SK-N-SH (cell line): ENCODE measurements at regions not wholly inside any gene's neighbourhood (a gene's known extent, or its start where the extent isn't known, plus 50 kb on each side); places are given as distances from the start of the nearest gene placed in this dataset.

ENCODE experiments used
- CTCF ChIA-PET: fragments of 300-600, 350-600 bp; formaldehyde crosslinking; extraction: SDS; loops from one replicate; lab custom pipeline; 2021; lab: Yijun Ruan, JAX
- POLR2A ChIA-PET: fragments of 350-600 bp; sonication (Branson Sonifier 250); formaldehyde crosslinking; extraction: SDS; loops from one replicate; lab custom pipeline; 2020; ENCODE audit warnings: antibody characterized with exemption, inconsistent platforms; lab: Yijun Ruan, JAX
- DNase-seq: peaks from one replicate; pipeline ENCODE4 v3.0.0; 2012
- H2AFZ ChIP-seq: fragments of 200-600 bp; sonication (generic); 2 replicates; pipeline ENCODE4 v1.8.1; 2016; ENCODE audit warnings: antibody characterized with exemption, mild to moderate bottlenecking, low read depth
- H3F3A ChIP-seq: fragments of 200-600 bp; sonication (generic); replicated peaks from 2 replicates; pipeline ENCODE3; 2016; ENCODE audit warnings: antibody characterized with exemption, mild to moderate bottlenecking; ENCODE audit not compliant: insufficient read depth
- H3K27ac ChIP-seq, 2 experiments: fragments of 200-500 bp in 1 of 2; fragments of 200-600 bp in 1 of 2; sonication (Bioruptor generic) in 1 of 2; sonication (generic), shearing (Covaris generic) in 1 of 2; 2 replicates each; pipeline versions ENCODE4 v1.5.1 to v1.6.1; 2014 to 2016; ENCODE audit warnings: low read depth in 2 of 2, inconsistent platforms in 1 of 2, low read length in 1 of 2, mild to moderate bottlenecking in 1 of 2, mixed read lengths in 1 of 2
- H3K27me3 ChIP-seq: fragments of 200-600 bp; sonication (generic), shearing (Covaris generic); 2 replicates; pipeline ENCODE4 v1.6.1; 2016; ENCODE audit warnings: mixed run types; ENCODE audit not compliant: insufficient read depth
- H3K36me3 ChIP-seq, 2 experiments: fragments of 200-500 bp in 1 of 2; fragments of 200-600 bp in 1 of 2; sonication (Bioruptor generic) in 1 of 2; sonication (generic) in 1 of 2; replicated peaks in 1 of 2; 2 replicates each; pipeline versions ENCODE3 to v1.5.1; 2014 to 2016; ENCODE audit warnings: low read length in 1 of 2, mild to moderate bottlenecking in 1 of 2; ENCODE audit not compliant: insufficient read depth in 2 of 2, control insufficient read depth in 1 of 2
- H3K4me1 ChIP-seq, 2 experiments: fragments of 200-500 bp in 1 of 2; fragments of 200-600 bp in 1 of 2; sonication (Bioruptor generic) in 1 of 2; sonication (generic), shearing (Covaris generic) in 1 of 2; 2 replicates each; pipeline versions ENCODE4 v1.5.1 to v1.6.1; 2014 to 2016; ENCODE audit warnings: low read depth in 1 of 2, low read length in 1 of 2, mixed run types in 1 of 2; ENCODE audit not compliant: insufficient read depth in 2 of 2, control insufficient read depth in 1 of 2
- H3K4me2 ChIP-seq: fragments of 200-600 bp; sonication (generic), shearing (Covaris generic); 2 replicates; pipeline ENCODE4 v1.6.1; 2017; ENCODE audit warnings: mixed run types
- H3K4me3 ChIP-seq, 2 experiments: fragments of 200-500 bp in 1 of 2; fragments of 200-600 bp in 1 of 2; sonication (Bioruptor generic) in 1 of 2; sonication (generic), shearing (Covaris generic) in 1 of 2; 2 replicates each; pipeline versions ENCODE4 v1.5.1 to v1.8.1; 2014 to 2016; ENCODE audit warnings: low read depth in 2 of 2, inconsistent platforms in 1 of 2, low read length in 1 of 2, mild to moderate bottlenecking in 1 of 2, mixed read lengths in 1 of 2, moderate library complexity in 1 of 2
- H3K79me2 ChIP-seq: fragments of 200-600 bp; sonication (generic); 2 replicates; pipeline ENCODE4 v1.8.1; 2017; ENCODE audit warnings: mild to moderate bottlenecking; ENCODE audit not compliant: insufficient read depth
- H3K9ac ChIP-seq: fragments of 200-600 bp; sonication (generic); 2 replicates; pipeline ENCODE4 v1.6.1; 2017; ENCODE audit warnings: mixed run types
- H3K9me2 ChIP-seq: fragments of 200-600 bp; sonication (generic); 2 replicates; pipeline ENCODE4 v1.6.1; 2017; ENCODE audit warnings: mixed run types
- H3K9me3 ChIP-seq: fragments of 200-600 bp; sonication (generic); 2 replicates; pipeline ENCODE4 v1.6.1; 2017; ENCODE audit warnings: mixed run types, mild to moderate bottlenecking, moderate library complexity
- H4K20me1 ChIP-seq: fragments of 200-600 bp; sonication (generic); 2 replicates; pipeline ENCODE4 v1.6.1; 2017; ENCODE audit warnings: mild to moderate bottlenecking, mixed run types; ENCODE audit not compliant: insufficient read depth
- CHD2 ChIP-seq: fragments of 150-350 bp; IDR thresholded peaks from 2 replicates; pipeline ENCODE4 v1.6.1; 2018; ENCODE audit warnings: low read length; ENCODE audit not compliant: partially characterized antibody
- CTCF ChIP-seq: fragments of 200-600 bp; sonication (generic); IDR thresholded peaks from 2 replicates; pipeline ENCODE4 v1.6.1; 2017; ENCODE audit warnings: antibody characterized with exemption, mild to moderate bottlenecking, moderate library complexity
- EZH2phosphoT487 ChIP-seq: fragments of 200-600 bp; sonication (generic); IDR thresholded peaks from 2 replicates; pipeline ENCODE4 v1.6.1; 2017; ENCODE audit warnings: low read depth, mixed run types, mild to moderate bottlenecking, antibody characterized with exemption, moderate library complexity, borderline replicate concordance
- MXI1 ChIP-seq: IDR thresholded peaks from 2 replicates; pipeline ENCODE4 v1.6.1; 2012; ENCODE audit warnings: mild to moderate bottlenecking, low read depth, low read length, improper control_type of control experiment
- POLR2AphosphoS5 ChIP-seq: IDR thresholded peaks from 2 replicates; pipeline ENCODE4 v1.6.1; 2012; ENCODE audit warnings: low read depth, low read length
- RCOR1 ChIP-seq: fragments of 150-350 bp; IDR thresholded peaks from 2 replicates; pipeline ENCODE4 v1.6.1; 2017; ENCODE audit warnings: antibody characterized with exemption, low read length
- RXRA ChIP-seq: IDR thresholded peaks from 2 replicates; pipeline ENCODE4 v1.4.0; 2012; ENCODE audit warnings: low read depth, mild to moderate bottlenecking, borderline replicate concordance
- SMC3 ChIP-seq: IDR thresholded peaks from 2 replicates; pipeline ENCODE4 v1.6.1; 2012; ENCODE audit warnings: low read depth, low read length, improper control_type of control experiment
- TEAD4 ChIP-seq: IDR thresholded peaks from 2 replicates; pipeline ENCODE4 v1.4.0; 2012; ENCODE audit warnings: mild to moderate bottlenecking, borderline replicate concordance; ENCODE audit not compliant: insufficient read depth
- USF1 ChIP-seq: IDR thresholded peaks from 2 replicates; pipeline ENCODE4 v1.4.0; 2012; ENCODE audit warnings: low read depth, borderline replicate concordance
- YY1 ChIP-seq: IDR thresholded peaks from 2 replicates; pipeline ENCODE4 v1.4.0; 2012; ENCODE audit warnings: low read depth, mild to moderate bottlenecking
- ZBTB33 ChIP-seq: IDR thresholded peaks from 2 replicates; pipeline ENCODE4 v1.4.0; 2012; ENCODE audit warnings: low read depth, borderline replicate concordance
- WGBS: methylation state at CpG from one replicate; pipeline ENCODE4 v1.1.6; 2017; ENCODE audit warnings: low lambda C conversion rate; 5-methylcytosine and 5-hydroxymethylcytosine counted together

GRCh38 chrX:22467571-22467970 lies 194.9 kb downstream of the CBLL2 start:
- Histone ChIP-seq H3K36me3 (no peaks in the 10 kb centered on the region), H3F3A (no peaks in the 10 kb centered on the region), H3K9me2 (no peaks in the 10 kb centered on the region), H3K4me3 (no peak overlapping the region), H3K79me2 (no peaks in the 10 kb centered on the region), H3K4me1 (no peaks in the 10 kb centered on the region), H4K20me1 (no peaks in the 10 kb centered on the region), H3K9ac (no peak overlapping the region), H2AFZ (no peak overlapping the region), H3K9me3 (no peaks in the 10 kb centered on the region), H3K4me2 (no peak overlapping the region), H3K27ac (no peak overlapping the region), H3K27me3 (no peaks in the 10 kb centered on the region)
- POLR2A ChIA-PET: no interaction called here
- DNase-seq: no peak
- TF ChIP-seq EZH2phosphoT487: no peak
- TF ChIP-seq MXI1: no peak
- no peak for TF ChIP-seq TEAD4
- TF ChIP-seq ZBTB33: no peak
- no peak for TF ChIP-seq USF1
- TF ChIP-seq YY1: no peak
- CTCF ChIA-PET: no interaction called here
- 33% methylated on average over 2 of the region's 2 CpGs for WGBS

GRCh38 chrX:22481436-22481835 lies 208.7 kb downstream of the CBLL2 start:
- Histone ChIP-seq H3K79me2 (no peaks in the 10 kb centered on the region), H3K27ac (no peak overlapping the region), H3K9ac (no peak overlapping the region), H2AFZ (no peak overlapping the region)
- 13% methylated on average over 2 of the region's 2 CpGs for WGBS
- TF ChIP-seq SMC3 (no peak), POLR2AphosphoS5 (no peak), EZH2phosphoT487 (no peak), YY1 (no peak), RCOR1 (no peak), RXRA (no peak), CTCF (no peak), CHD2 (no peak), MXI1 (no peak)
- TF ChIP-seq, all 33 proteins: peak for 0
- CTCF ChIA-PET: interaction anchor here (0.7 kb wide), 1 partner anchor 385 kb away, joined by 3 read pairs; no protein-coding TSS in a partner anchor
- Histone ChIP-seq H3K4me2 (no peak overlapping the region), H3K27me3 (no peaks in the 10 kb centered on the region), H3K36me3 (no peaks in the 10 kb centered on the region), H4K20me1 (no peaks in the 10 kb centered on the region), H3K4me1 (no peaks in the 10 kb centered on the region), H3F3A (no peaks in the 10 kb centered on the region), H3K9me2 (no peaks in the 10 kb centered on the region), H3K4me3 (no peak overlapping the region), H3K9me3 (no peaks in the 10 kb centered on the region)
- DNase-seq: no peak
- POLR2A ChIA-PET: no interaction called here
